ENCODE measurements at regions not wholly inside any gene's neighbourhood (a gene's known extent, or its start where the extent isn't known, plus 50 kb on each side); places are given as distances from the start of the nearest gene placed in this dataset.
A peak's percentile ranks its signal among the peaks of the same experiment; 100 is the strongest.

DNA sequence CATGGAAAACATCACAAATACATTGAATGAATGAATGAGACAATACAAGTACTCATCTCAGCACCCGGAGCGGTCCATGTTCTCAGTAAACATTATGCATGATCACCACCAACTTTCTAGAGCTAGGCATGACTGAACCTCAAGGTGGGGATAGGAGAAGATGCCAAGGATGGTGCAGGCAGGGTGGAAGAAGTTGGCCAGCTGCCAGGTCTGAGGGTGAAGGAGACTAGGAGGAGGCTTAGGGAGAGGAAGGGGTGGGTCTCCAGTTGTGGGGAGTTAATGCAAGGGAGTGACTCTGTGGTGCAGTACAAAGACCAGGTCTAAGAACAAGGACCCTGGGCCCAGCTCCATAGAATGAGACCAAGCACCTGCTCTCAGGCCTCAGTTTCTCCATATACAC is 91.7 kb downstream of the MATN1 start:
- Histone ChIP-seq H3K36me3 (replicated peaks) (no peaks in the 10 kb centered on the region), H3K9me3 (no peaks in the 10 kb centered on the region), H3K27me3 (ENCODE audit: low read depth) (peaks cover 2% of the 10 kb centered on the region; the same call in 1 of the 2 replicates), H3K4me1 (no peaks in the 10 kb centered on the region), H3K4me3 (no peak overlapping the region)
- DNase-seq (ENCODE audit: low spot score in 2 of 2) = no peak
- in situ Hi-C loops (cut with MboI; ENCODE audit: low sequenced_read_pairs) = no loop called here

DNA sequence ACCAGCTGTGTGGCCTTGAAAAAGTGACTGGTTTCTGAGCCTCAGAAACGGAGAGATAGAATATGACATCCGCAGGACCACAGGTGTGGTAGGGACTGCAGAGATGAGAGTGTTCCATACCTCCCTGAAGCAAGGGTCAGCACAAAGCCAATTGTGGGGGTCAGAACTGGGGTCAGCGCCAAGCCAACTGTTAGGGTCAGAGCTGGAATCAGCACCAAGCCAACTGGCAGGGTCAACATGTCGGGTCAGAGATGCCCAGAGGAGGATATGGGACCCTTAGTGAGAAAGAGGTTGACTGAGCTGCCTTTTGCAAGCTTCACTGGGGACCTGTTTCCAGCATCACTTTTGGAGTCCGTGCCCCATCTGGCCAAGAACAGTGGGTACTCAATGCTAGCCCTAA is 93.9 kb downstream of the MATN1 start:
- Histone ChIP-seq H3K27me3 (ENCODE audit: low read depth) (no peaks in the 10 kb centered on the region), H3K4me3 (no peak overlapping the region), H3K36me3 (replicated peaks) (no peaks in the 10 kb centered on the region), H3K4me1 (no peaks in the 10 kb centered on the region), H3K9me3 (no peaks in the 10 kb centered on the region)
- in situ Hi-C loops (cut with MboI; ENCODE audit: low sequenced_read_pairs) = no loop called here
- no peak for DNase-seq (ENCODE audit: low spot score in 2 of 2)

GRCh38 chr1:30627994-30628393 is 95.4 kb downstream of the MATN1 start:
- Histone ChIP-seq H3K4me3 (no peak overlapping the region), H3K36me3 (replicated peaks) (no peaks in the 10 kb centered on the region), H3K27me3 (ENCODE audit: low read depth) (no peaks in the 10 kb centered on the region), H3K9me3 (no peaks in the 10 kb centered on the region), H3K4me1 (no peaks in the 10 kb centered on the region)
- in situ Hi-C loops (cut with MboI; ENCODE audit: low sequenced_read_pairs) = no loop called here
- DNase-seq (ENCODE audit: low spot score in 2 of 2) = no peak

DNA sequence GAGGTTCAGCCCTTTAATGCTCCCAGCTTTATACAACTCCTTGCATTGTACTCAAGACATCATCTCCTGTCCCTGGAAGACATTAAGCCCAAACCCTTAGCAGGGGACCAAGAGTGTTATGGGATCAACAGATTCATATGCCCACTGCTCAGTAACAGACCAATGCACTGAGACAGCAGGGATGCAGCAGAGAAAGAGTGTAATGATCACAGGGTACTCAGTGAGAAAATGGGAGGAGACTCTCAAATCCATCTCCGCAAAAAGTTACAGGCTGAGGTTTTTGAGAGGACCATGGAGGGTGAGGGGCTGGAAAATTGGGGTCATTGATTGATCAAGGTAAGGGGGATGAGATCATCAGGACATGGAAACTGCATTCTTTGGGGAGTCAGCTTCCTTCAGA is 96.2 kb downstream of the MATN1 start:
- H3K4me3 ChIP-seq = no peak overlapping the region
- in situ Hi-C loops (cut with MboI; ENCODE audit: low sequenced_read_pairs) = no loop called here

GRCh38 chr1:30623431-30623830 is 100.0 kb downstream of the MATN1 start:
- in situ Hi-C loops (cut with MboI; ENCODE audit: low sequenced_read_pairs) = no loop called here
- no peaks in the 10 kb centered on the region for H3K9me3 ChIP-seq
- no peaks in the 10 kb centered on the region; the same call in 1 of the 2 replicates for H3K27me3 ChIP-seq (ENCODE audit: low read depth)
- no peak overlapping the region for H3K4me3 ChIP-seq
- H3K36me3 ChIP-seq (replicated peaks) = no peaks in the 10 kb centered on the region
- no peak for DNase-seq (ENCODE audit: low spot score in 2 of 2)
- H3K4me1 ChIP-seq = no peaks in the 10 kb centered on the region

More for the DNA sequence above, 96.2 kb downstream of the MATN1 start:
- H3K27me3 ChIP-seq (ENCODE audit: low read depth) = no peaks in the 10 kb centered on the region
- DNase-seq (ENCODE audit: low spot score in 2 of 2) = no peak
- no peaks in the 10 kb centered on the region for H3K9me3 ChIP-seq
- no peaks in the 10 kb centered on the region for H3K36me3 ChIP-seq (replicated peaks)
- no peaks in the 10 kb centered on the region for H3K4me1 ChIP-seq

GRCh38 chr1:30619619-30620018 is 103.8 kb downstream of the MATN1 start:
- in situ Hi-C loops (cut with MboI; ENCODE audit: low sequenced_read_pairs) = no loop called here

GRCh38 chr1:30618335-30618747 is 105.0 kb downstream of the MATN1 start:
- no peak overlapping the region for H3K4me3 ChIP-seq
- H3K9me3 ChIP-seq = no peaks in the 10 kb centered on the region
- in situ Hi-C loops (cut with MboI; ENCODE audit: low sequenced_read_pairs) = no loop called here
- H3K36me3 ChIP-seq (replicated peaks) = no peaks in the 10 kb centered on the region
- no peaks in the 10 kb centered on the region for H3K4me1 ChIP-seq
- peaks cover 2% of the 10 kb centered on the region; the same call in 1 of the 2 replicates for H3K27me3 ChIP-seq (ENCODE audit: low read depth)
- no peak for DNase-seq (ENCODE audit: low spot score in 2 of 2)

More at GRCh38 chr1:30619619-30620018, 103.8 kb downstream of the MATN1 start:
- Histone ChIP-seq H3K36me3 (replicated peaks) (no peaks in the 10 kb centered on the region), H3K4me1 (no peaks in the 10 kb centered on the region), H3K4me3 (no peak overlapping the region), H3K9me3 (no peaks in the 10 kb centered on the region), H3K27me3 (ENCODE audit: low read depth) (peaks cover 2% of the 10 kb centered on the region; the same call in 1 of the 2 replicates)
- no peak for DNase-seq (ENCODE audit: low spot score in 2 of 2)

DNA sequence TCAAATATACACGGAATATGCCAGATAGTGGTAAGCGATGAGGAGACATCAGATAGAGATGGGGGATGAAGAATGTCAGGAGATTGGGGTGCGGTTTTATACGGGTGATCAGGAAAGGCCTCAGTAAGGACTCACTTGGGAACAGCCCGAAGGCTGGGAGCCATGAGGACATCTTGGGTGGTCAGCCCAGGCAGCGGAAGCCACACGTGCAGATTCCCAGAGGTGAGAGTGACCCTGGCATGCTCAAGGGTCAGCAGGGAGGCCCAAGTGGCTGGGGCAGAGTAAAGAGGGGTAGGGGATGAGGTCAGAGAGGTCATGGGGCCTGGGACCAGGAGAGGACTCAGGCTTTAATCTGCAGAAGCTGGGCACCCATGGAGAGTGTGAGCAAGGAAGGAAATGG is 106.6 kb downstream of the MATN1 start:
- in situ Hi-C loops (cut with MboI; ENCODE audit: low sequenced_read_pairs) = no loop called here
- Histone ChIP-seq H3K4me1 (no peaks in the 10 kb centered on the region), H3K27me3 (ENCODE audit: low read depth) (peaks cover 2% of the 10 kb centered on the region; the same call in 1 of the 2 replicates)

DNA sequence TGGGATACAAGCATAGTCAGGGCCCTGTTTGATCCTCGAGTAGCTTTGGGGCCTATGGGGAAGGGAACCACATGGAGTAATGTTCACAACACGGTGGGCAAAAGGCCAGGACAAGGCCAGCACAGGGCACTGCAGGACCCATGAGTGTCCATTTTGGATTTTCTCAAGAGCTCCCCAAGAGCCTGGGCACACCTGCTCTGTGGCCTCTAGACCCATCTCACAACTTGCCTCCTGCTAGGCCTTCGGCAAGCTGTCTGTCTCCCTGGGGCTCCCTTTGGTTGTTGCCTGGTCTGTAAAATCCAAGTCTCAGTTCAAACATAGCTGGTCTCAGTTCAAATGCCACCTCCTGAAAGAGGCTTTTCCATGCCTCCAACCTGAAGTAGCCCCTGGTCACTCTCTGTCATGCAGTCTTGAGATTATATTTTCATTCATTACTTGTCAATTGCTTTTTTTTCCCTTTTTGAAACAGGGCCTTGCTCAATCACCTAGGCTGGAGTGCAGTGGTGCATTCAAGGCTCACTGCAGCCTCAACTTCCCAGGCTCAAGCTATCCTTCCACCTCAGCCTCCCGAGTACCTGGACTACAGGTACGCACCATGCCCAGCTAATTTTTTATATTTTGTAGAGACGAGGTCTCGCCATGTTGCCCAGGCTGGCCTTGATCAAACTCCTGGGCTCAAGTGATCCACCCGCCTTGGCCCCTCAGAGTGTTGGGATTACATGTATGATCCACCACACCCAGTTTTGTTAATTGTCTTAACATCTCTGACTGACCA is 107.4 kb downstream of the MATN1 start:
- Histone ChIP-seq H3K27me3 (ENCODE audit: low read depth) (peaks cover 2% of the 10 kb centered on the region; the same call in 1 of the 2 replicates), H3K36me3 (replicated peaks) (no peaks in the 10 kb centered on the region), H3K4me1 (no peaks in the 10 kb centered on the region), H3K4me3 (no peak overlapping the region), H3K9me3 (no peaks in the 10 kb centered on the region)
- in situ Hi-C loops (cut with MboI; ENCODE audit: low sequenced_read_pairs) = no loop called here
- no peak for DNase-seq (ENCODE audit: low spot score in 2 of 2)

More for the DNA sequence above, 106.6 kb downstream of the MATN1 start:
- Histone ChIP-seq H3K36me3 (replicated peaks) (no peaks in the 10 kb centered on the region), H3K4me3 (no peak overlapping the region), H3K9me3 (no peaks in the 10 kb centered on the region)
- DNase-seq (ENCODE audit: low spot score in 2 of 2) = no peak

DNA sequence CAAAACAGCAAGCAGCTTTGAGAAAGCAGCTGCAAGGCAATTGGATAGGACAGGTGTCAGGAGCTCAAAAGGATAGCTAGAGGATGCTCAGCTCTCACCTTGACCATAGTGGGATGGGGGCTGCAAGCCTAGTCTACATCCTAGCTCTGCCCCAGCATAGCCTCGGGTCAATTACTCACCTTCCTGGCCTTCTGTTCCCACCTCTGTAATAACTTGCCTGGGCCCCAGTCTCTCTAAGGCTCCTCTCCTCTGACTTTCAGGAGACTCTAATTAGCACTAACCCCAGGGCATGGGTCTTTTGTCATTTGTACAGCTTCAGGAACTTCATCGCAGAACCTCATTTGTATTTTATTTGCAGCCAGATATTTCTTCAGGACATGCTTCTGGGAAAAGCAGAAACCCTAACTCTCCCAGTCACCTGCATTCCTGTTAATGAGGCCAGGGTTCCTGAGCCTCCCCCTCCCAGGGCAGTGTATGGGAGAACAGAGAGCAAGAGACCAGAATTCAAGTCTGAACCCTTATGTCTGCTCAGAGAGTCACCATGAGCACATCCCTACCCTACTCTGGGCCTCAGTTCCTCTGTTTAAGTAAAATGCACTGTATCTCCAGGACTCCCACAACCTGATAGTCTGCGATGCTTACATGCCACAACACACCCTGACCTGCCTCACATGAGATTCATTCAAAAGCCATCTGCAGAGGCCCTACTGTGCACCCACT is 108.1 kb downstream of the MATN1 start:
- peak in 1 of 2 experiments; percentile 0 for DNase-seq (ENCODE audit: low spot score in 2 of 2)
- Histone ChIP-seq H3K36me3 (replicated peaks) (no peaks in the 10 kb centered on the region), H3K4me3 (no peak overlapping the region), H3K9me3 (no peaks in the 10 kb centered on the region), H3K27me3 (ENCODE audit: low read depth) (peaks cover 2% of the 10 kb centered on the region; the same call in 1 of the 2 replicates), H3K4me1 (no peaks in the 10 kb centered on the region)
- in situ Hi-C loops (cut with MboI; ENCODE audit: low sequenced_read_pairs) = no loop called here

- H3K9me3 ChIP-seq = no peaks in the 10 kb centered on the region
- no peaks in the 10 kb centered on the region for H3K4me1 ChIP-seq
- 0 out of 2 replicates have a peak, but pooled peaks cover 2% of the 10 kb centered on the region for H3K27me3 ChIP-seq (ENCODE audit: low read depth)
- H3K4me3 ChIP-seq = no peak overlapping the region
- no peak for DNase-seq (ENCODE audit: low spot score in 2 of 2)
- no peaks in the 10 kb centered on the region for H3K36me3 ChIP-seq (replicated peaks)
- in situ Hi-C loops (cut with MboI; ENCODE audit: low sequenced_read_pairs) = no loop called here
Observed at GRCh38 chr1:30613188-30613587, 110.2 kb downstream of the MATN1 start.

GRCh38 chr1:30612536-30613065 is 110.8 kb downstream of the MATN1 start:
- no peaks in the 10 kb centered on the region for H3K9me3 ChIP-seq
- H3K27me3 ChIP-seq (ENCODE audit: low read depth) = 0 out of 2 replicates have a peak, but pooled peaks cover under 1% of the 10 kb centered on the region
- no peak for DNase-seq (ENCODE audit: low spot score in 2 of 2)
- H3K4me1 ChIP-seq = no peaks in the 10 kb centered on the region
- no peaks in the 10 kb centered on the region for H3K36me3 ChIP-seq (replicated peaks)
- in situ Hi-C loops (cut with MboI; ENCODE audit: low sequenced_read_pairs) = no loop called here
- no peak overlapping the region for H3K4me3 ChIP-seq

DNA sequence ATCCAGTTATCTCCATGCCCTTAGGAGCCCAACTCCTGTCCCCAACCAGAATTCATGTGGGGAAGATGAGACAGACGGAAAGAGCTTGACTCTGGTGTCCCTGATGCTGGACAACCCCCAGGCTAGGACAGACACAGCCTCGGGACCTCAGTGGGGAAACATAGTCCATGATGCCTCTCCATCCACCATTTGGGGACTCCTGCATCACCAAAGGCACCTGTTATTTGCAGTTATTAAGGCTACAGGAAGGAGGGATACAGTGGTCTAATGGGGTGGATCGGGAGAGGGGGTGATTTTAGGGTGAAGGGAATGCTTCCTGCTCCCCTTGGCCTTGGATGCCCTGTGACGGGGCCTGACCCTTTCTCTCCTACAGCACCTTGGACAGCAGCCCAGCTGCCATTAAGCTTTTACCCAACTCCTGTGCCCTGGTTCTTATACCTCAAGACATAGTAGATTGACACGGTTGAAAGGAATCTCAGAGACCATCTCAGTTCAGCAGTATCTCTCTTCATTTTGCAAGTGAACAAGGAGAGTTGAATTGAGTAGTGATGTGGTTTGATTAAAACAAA is 111.6 kb downstream of the MATN1 start:
- H3K27me3 ChIP-seq (ENCODE audit: low read depth) = 0 out of 2 replicates have a peak, but pooled peaks cover 3% of the 10 kb centered on the region
- DNase-seq (ENCODE audit: low spot score in 2 of 2) = peak in 1 of 2 experiments; percentile 10
- H3K4me1 ChIP-seq = no peaks in the 10 kb centered on the region
- no peaks in the 10 kb centered on the region for H3K9me3 ChIP-seq
- H3K36me3 ChIP-seq (replicated peaks) = no peaks in the 10 kb centered on the region
- in situ Hi-C loops (cut with MboI; ENCODE audit: low sequenced_read_pairs) = no loop called here
- no peak overlapping the region for H3K4me3 ChIP-seq

Measured in HAP-1 (cell line).